Activated T-cell treated with anti-CD3 and anti-CD28 coated beads for 48 hours (primary cell): ENCODE measurements at regions not wholly inside any gene's neighbourhood (a gene's known extent, or its start where the extent isn't known, plus 50 kb on each side); places are given as distances from the start of the nearest gene placed in this dataset.
"Not testable (repeated sequence)": the region's sequence is repeated elsewhere in the genome, so short reads cannot be mapped to it uniquely, and the experiment has no call there.

Source experiments
- DNase-seq: peaks from one replicate; pipeline ENCODE4 v3.0.0-alpha.2; 2020; ENCODE audit warnings: low read depth

GRCh38 chr2:234797566-234798250 lies 154.1 kb upstream of the SH3BP4 start:
- DNase-seq: no peak

DNA sequence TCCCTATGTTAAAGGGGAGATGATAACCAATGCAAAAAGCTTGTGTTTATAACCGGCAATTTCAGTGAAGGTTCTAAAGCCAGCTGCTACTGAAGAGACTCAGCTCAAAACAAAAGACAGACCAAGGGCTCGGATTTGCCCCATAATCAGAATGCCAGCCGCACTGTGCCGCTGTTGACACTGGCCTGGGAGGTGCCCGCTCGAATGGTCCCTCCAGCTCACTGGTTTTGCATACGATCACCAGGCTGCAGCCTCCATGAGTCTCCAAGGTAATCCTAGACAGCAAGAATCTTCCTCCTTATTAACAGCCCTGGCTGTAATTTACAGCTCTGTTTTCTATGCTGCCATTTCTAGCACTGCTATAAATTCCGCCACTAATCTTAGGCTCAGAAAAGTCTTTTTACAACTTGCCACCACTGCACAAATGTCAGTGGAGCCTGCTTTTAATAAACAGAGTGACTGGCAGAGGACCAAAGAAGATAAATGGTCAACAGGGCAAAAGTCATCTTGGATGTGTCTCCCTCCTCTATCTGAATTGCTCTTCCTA lies 155.7 kb upstream of the SH3BP4 start:
- no peak for DNase-seq

- no peak for DNase-seq
These were observed 156.4 kb upstream of the SH3BP4 start for GRCh38 chr2:234795272-234795920.

- no peak for DNase-seq
These were observed 157.0 kb upstream of the SH3BP4 start for GRCh38 chr2:234794866-234795265.

GRCh38 chr2:234793212-234793785 lies 158.5 kb upstream of the SH3BP4 start:
- no peak for DNase-seq

GRCh38 chr2:234792621-234793022 lies 159.2 kb upstream of the SH3BP4 start:
- DNase-seq: no peak

DNA sequence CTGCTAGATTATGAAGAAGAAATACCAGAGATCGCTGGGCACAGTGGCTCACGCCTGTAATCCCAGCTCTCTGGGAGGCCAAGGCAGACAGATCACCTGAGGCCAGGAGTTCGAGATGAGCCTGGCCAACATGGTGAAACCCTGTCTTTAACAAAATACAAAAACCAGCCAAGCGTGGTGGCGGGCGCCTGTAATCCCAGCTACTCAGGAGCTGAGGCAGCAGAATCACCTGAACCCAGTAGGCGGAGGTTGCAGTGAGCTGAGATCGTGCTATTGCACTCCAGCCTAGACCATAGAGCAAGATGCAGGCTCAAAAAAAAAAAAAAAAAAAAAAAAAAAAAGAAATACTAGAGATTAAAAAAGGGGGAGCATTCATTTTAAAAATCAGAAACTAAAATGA lies 159.7 kb upstream of the SH3BP4 start:
- not testable (repeated sequence) for DNase-seq

DNA sequence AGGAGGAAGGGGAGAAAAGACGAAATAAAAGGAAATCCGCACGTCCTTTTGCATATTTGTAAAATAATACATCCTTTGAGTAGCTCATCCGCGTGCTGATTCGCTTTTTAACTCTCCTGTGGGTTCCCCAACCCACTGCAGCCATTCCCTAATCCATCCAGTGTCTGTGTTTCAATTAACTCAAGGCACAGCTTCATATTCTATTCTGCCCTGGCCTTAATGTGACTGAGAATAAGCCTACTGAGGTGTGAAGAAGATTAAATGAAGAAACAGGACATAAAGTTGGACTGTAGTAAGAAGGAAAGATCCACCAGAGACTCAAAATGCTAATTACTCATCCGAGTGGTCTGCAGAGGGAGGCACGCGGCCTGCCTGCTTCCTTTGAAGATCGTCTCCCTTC lies 161.4 kb upstream of the SH3BP4 start:
- DNase-seq: no peak

DNA sequence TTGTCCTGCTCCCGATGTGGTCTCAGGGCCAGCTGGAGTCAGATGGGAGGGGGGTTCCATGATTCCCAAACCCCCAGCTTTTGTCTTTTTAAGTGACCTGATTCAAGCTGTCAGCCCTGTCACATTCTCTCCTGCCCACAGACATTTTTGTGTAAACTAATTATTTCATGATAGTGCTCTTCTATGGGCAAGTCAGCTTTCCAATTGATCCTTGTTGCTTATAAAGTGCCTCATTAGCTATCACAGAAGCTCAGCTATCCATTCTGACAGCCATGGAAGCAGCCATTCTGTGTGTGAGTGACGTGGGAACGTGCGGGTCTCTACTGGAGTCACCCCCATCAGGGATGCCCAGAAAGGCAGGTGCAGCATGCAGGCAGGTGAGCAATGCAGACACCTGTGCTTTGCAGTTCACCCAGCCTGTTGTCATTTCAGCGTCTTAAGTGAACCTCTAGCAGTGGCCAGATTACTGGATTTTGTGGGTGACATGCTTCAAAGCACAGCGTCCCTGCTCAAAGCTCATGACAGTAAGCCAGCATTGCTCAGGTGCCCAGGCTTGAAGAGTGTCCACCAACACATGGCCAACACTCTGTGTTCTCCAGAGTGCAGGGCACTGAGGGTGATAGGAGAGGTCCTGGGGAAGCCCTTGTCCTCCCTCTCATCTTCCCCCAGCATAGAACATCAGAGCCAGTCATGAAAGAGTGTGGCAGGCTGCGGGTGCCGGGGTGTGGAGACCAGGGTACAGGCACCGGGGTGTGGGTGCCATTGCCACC lies 162.1 kb upstream of the SH3BP4 start:
- DNase-seq: no peak

DNA sequence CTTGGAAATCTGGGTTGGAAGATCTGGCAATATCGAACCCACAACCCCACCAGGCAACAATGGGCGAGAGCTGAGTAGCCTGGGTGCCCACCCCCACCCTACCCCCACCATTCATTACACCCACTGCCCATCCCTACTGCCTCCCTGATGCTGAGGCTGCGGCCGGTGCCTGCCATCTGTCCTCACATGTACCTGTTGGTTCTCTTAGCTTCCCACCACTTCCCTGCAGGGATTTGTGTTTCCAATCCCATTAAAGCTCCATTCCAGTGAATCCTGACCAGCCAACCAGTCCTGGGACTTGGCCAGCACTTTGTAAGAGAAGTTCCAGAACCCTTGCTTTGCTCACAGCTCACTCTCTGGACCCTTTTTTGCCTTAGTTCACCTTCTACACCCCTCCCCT lies 163.0 kb upstream of the SH3BP4 start:
- DNase-seq: no peak

DNA sequence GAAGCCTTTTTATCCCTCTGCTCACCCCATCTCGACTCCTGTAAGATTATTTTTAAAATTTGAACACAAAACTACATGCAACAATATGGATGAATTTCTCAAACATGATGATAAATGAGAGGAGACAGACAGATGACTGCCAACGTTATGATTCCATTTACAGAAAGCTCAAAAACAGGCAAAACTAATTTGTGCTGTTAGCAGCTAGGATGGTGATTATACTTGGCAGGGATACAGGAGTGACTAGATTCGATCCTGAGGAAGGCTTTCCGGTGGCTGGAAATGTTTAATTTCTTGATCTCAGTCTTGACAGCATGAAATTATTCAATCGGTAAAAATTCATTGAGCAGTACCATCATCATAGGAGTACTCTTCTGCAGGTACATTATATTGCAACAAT lies 163.4 kb upstream of the SH3BP4 start:
- no peak for DNase-seq

DNA sequence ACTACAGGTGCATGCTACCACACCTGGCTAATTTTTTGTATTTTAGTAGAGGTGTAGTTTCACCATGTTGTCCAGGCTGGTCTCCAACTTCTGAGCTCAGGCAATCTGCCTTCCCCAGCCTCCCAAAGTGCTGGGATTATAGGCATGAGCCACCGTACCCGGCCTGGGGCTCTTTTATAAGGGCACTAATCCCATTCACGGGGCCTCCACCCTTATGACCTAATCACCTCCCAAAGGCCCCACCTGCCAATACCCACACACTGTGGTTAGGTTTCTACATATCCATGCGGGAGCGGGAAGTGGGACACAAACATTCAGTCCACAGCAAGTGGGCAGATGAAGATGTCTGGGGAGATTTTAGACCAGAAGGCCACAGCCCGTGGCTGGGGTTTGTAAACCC lies 164.7 kb upstream of the SH3BP4 start:
- no peak for DNase-seq

DNA sequence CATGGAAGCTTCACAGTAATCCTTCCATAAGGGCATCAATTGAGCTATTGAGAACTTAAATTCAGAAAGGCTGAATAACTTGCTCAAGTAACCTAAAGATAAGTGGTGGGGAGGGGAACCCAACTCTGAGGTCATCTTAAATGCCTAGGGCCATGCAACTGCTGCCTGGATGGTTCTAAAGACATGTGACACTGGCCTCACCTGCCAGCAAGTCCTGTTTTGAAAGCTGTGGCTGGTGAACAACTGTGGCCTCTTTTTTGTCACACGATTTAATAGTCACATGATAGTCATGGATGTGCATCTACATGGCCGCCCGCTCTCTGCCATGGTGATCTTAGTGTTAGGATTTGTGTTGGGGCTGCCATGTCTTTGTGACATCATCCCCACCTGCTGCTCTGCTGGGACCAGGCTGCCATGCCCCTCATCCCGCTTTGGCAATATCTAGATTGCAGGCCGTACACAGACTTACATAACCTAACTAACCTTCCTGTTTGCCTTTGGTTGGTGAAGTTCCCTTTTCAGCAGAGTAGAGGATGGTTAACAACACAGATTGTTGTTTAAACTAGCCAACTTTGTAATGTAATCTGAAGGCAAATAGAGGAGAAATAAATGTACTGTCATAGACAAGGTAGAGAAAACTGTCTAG lies 177.9 kb upstream of the SH3BP4 start:
- DNase-seq: no peak

DNA sequence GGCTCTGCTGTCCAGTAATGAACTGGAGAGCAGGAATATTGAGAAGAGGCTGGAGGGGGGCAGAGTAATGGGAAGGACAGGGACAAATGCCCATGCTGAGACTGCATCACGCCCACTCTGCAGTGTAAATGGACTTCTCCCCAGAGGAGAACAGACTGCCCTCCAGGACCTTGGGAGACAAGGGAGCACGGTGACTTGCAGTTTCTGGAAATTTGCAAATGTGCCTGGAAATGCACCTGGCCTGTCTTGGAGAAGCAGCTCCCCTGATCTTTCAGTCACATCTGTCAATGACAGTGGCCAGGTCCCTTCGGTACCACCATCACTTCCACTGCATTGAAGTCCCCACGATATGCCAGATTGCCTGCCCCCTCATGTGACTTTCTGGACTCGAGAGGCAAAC lies 178.7 kb upstream of the SH3BP4 start:
- DNase-seq: no peak

DNA sequence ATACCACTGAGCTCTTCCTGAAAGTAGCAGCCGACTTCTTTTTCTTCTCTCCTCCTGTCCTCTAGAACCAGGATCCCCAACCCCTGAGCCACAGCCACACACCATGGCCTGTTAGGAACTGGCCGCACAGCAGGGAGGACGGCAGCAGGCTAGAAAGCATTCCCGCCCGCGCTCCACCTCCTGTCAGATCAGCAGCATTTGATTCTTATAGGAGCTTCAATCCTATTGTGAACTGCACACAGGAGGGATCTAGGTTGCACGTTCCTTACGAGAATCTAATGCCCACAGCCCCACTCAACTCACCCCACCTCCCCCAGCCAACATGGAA lies 179.1 kb upstream of the SH3BP4 start:
- DNase-seq: no peak

DNA sequence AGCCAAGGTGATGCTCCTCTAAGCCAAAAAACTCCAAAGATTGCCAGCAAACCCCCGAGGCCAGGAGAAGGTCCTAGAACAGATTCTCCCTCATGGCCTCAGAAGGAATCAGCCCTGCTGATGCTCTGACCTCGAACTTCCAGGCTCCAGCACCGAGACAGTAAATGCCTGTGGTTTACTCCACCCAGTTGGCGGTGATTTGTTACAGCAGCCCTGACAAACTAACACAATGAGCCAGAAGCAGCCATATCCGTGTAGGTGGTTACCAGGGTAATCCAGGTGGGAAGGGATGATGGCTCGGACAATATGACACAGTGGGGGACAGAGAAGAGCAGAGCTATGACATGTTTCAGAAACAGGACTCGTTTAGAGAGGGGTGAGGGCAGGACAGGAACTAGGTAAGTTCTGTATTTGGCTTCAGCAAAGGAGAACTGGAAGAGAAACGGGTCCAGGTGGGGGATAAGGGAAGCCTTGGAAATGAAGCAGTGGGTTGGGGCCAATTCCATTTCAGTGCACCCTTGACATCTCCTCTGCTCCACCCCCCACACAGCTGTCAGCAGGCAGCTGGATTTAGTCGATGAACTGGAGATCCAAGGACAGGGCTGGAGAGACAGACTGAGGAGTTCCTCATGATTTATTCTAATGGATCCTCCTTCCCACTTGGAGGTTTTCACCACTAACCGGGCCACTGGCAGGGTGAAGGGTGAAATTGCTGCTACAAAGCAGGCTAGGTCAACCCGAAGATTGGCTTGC lies 179.7 kb upstream of the SH3BP4 start:
- DNase-seq: no peak

DNA sequence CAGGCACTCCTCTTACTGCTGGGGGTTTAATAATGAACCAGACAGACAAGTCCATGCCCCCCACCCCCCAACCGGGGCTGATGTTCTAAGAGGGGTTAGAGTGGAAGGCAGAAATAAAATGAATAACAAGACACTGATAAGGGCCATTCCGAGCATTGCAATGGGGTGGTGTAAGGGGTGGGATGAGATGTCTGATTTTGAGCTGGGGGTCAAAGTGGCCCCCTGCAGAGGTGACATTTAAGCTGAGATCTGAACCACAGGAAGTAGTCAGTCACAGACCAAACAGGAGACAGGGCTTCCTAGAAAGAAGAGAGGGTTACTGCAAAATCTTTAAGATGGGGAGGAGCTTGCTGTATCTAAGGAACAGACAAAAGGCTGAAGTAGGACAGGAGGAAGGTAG lies 180.6 kb upstream of the SH3BP4 start:
- no peak for DNase-seq

GRCh38 chr2:234770715-234771141 lies 181.1 kb upstream of the SH3BP4 start:
- no peak for DNase-seq

- DNase-seq: no peak
These were observed 181.7 kb upstream of the SH3BP4 start for GRCh38 chr2:234770031-234770506.

GRCh38 chr2:234768608-234769196 lies 183.1 kb upstream of the SH3BP4 start:
- DNase-seq: no peak

DNA sequence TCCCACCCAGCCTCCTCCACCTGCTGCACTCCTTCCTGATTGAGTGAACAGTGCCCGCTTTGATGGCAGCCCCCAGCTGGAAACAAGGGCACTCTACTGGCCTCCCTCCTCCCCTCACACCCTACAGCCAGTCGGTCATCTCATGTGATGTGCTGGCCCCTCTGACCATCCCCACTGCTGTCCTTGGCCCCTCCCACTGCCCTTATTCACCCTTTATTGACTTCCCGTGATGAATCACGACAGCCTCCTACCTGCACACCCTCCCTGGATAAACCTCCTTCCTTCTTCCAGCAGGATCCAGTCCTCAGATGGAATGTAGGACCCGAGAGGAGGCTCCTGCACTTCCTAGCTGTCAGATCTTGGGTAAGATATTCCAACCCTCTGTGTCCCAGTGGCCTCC lies 186.5 kb upstream of the SH3BP4 start:
- no peak for DNase-seq
